Thyroid gland (tissue), 4 donors: ENCODE measurements at regions not wholly inside any gene's neighbourhood (a gene's known extent, or its start where the extent isn't known, plus 50 kb on each side); places are given as distances from the start of the nearest gene placed in this dataset.

Source experiments
- CTCF ChIP-seq, 6 experiments: fragments of 200-600 bp in 3 of 6; fragments of 450-650 bp in 3 of 6; sonication (generic) in 3 of 6; IDR thresholded peaks; one replicate each; pipeline ENCODE4 v1.5.1; 2016 to 2019; ENCODE audit warnings: antibody characterized with exemption in 6 of 6, mild to moderate bottlenecking in 2 of 6, inconsistent platforms in 1 of 6, moderate library complexity in 1 of 6
- POLR2A ChIP-seq, 2 donors: fragments of 450-650 bp; IDR thresholded peaks; one replicate each; pipeline ENCODE4 v1.6.1; 2017; ENCODE audit warnings: antibody characterized with exemption in 2 of 2, mild to moderate bottlenecking in 2 of 2, moderate library complexity in 1 of 2

GRCh38 chr9:135388530-135388929 is 91.1 kb upstream of the PPP1R26 start:
- TF ChIP-seq POLR2A (IDR thresholded peaks at IDR 0.05): no peak
- TF ChIP-seq CTCF (IDR thresholded peaks at IDR 0.05): no peak
